ENCODE measurements at regions not wholly inside any gene's neighbourhood (a gene's known extent, or its start where the extent isn't known, plus 50 kb on each side); places are given as distances from the start of the nearest gene placed in this dataset.

- TF ChIP-seq CTCF (optimal IDR thresholded peaks at IDR 0.05 in 1 of 3, IDR thresholded peaks at IDR 0.05 in 1 of 3, conservative IDR thresholded peaks at IDR 0.05 in 1 of 3; ENCODE audit: extremely low read depth in 1 of 3, insufficient read depth in 2 of 3, low read length in 3 of 3) (no peak), EZH2 (IDR thresholded peaks at IDR 0.05; ENCODE audit: low read length) (no peak)
These were observed 114.2 kb upstream of the ATP1A1 start for GRCh38 chr1:116258668-116259419.
